T-helper 9 cell (primary cell): ENCODE measurements at regions not wholly inside any gene's neighbourhood (a gene's known extent, or its start where the extent isn't known, plus 50 kb on each side); places are given as distances from the start of the nearest gene placed in this dataset.
"Not testable (repeated sequence)": the region's sequence is repeated elsewhere in the genome, so short reads cannot be mapped to it uniquely, and the experiment has no call there.

Experiments
- DNase-seq: peaks from one replicate; pipeline ENCODE4 v3.0.0-alpha.2; 2020

DNA sequence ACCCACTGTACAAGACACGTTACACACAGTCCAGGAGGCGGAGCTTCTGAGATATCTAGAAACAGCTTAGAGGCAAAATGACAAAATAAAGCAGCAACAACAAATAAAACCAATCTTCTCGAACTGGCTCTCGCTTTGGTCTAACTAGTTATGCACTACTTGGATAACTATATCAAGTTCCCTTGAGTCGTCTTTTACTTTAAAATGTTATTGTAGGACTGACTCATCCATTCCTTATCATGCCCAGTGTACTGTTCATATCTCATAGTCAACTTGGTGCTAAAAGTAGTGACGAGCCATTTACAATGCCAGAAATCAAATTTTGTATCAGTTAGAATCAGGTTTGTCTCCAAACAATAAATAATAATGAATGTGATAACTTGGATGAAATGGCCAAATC lies 102.5 kb upstream of the SLC35G4 start:
- DNase-seq, result no peak

DNA sequence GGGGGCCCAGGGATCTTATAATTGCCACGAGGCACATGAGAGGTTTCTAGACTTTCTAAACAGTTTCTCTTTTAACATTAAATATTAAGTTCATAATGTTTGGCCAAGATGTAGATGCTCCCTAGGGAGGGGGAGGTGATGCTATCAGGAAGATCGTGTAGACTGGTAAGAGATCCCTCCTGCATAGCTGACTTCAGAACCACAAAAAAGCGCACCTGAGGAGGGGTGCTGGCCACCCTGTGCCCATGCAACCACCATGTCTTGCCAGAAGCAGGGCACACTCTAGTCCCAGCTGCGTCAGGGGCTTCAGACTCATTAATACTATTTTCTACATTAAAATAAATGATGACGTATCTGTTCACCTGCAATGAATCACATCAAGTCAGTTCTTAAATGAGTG lies 103.4 kb upstream of the SLC35G4 start:
- DNase-seq, result no peak

DNA sequence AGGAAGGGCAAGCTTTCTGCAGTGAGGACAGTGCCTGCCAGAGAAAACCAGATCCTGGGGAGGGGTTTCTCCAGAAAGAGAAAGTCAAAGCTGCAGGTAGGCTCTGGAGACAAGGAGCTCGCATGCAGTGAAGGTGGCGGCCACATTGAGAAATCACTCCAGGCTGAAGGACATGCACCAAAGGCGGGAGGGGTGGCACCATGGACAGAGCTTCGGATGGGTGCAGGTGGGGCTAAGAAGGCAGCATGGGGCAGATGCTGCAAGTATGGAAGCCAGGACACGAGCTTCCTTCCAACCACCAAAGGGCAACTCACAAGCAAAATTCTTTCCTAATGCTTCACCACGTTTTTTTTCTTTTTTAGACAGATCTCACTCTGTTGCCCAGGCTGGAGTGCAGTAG lies 104.4 kb upstream of the SLC35G4 start:
- DNase-seq, result no peak

DNA sequence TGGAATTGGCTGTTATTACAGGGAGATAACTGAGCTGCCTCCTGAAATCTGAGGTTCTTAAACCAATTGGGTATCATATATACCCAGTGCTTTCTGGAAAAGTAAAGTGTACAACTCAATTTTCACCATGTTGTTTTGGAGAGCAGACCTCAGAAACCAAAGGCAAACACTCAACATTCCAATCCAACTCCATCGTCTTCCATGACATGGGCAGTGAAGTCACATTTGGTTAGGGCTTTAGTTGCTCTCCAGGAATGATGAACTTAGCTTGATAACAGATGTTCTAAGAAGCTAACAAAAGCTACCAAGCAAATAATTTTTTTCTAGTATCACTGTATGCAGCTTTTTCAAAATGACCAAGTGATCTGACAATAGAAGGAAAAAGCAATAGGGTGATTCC lies 107.0 kb upstream of the SLC35G4 start:
- DNase-seq, result no peak

DNA sequence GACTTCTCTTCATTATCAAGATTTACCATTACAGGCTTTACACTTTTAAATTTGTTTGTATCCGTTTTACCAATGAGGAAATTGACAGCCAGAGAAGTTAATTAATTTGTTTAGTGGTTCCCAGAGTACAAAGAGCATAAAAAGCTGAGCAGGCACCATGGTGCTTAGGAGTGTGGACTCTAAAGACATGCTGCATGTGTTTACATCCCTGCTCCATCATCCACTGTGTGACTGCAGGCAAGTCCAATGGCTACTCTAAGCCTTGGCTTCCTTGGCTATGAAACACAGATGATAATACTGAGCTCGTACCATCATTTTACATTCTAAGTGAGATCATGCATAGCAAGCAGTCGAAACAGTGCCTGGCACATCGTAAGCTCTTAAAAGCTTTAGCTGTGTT lies 108.0 kb upstream of the SLC35G4 start:
- DNase-seq, result no peak

DNA sequence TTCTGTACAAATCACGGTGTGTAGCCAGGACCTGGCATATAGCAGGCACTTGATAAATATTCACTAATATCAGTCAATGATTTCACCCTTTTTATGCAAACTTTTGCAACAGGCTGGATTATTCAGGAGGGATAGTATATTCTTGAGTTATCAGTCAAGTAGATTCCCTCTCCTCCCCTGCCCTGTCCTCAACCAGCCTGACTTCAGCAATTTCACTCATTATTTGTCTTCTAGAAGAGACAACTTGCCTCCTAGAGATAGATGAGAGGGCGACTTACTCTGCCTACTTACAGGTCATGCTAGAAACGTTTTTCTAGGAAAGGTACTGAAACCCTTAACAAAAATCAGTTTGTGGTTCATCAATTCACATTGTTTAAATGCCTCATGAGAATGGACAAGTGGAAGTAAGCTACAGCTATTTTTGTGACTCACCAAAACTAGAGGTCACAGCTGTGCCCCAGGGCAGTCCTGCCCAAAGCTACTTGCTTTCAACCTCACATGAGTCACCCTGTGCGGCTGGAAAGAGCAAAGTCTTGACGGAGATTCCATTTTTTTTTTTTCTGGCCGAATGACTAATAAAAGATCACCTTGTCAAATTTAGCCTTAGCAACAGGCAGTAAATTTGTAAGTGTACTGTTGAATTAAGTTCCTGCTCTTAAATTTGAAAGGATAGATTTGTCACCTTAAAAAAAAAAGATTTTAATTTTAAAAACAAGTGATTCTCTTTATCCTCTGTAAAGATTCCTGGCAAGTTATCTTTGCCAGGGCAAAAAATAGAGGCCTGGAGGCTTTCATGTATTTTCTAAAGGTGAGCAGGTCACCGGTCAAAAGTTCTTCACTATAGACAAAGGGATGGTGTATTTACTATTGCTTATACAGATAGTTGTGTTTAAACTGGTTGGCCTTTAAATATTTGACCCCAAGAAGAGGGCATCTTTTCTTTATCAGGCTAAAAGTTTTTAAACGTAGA lies 109.0 kb upstream of the SLC35G4 start:
- DNase-seq, result no peak

DNA sequence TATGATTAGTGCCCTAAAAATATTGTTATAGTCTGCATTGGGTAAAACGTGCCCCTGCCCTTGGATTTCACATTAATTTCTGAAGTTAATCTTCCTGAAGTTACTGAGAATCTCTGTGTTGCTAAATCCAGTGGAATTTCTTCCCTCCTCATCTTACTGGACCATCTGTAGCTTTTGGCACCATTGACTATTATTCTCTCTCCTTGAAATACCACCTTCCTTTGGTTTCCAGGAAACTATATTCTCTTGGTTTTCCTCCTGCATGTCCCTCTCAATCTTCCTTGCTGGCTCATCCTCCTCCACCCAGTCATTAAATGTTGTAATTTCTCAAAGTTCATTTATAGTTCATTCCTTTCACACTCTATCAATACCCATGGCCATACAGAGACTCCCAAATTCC lies 110.6 kb upstream of the SLC35G4 start:
- no peak for DNase-seq

DNA sequence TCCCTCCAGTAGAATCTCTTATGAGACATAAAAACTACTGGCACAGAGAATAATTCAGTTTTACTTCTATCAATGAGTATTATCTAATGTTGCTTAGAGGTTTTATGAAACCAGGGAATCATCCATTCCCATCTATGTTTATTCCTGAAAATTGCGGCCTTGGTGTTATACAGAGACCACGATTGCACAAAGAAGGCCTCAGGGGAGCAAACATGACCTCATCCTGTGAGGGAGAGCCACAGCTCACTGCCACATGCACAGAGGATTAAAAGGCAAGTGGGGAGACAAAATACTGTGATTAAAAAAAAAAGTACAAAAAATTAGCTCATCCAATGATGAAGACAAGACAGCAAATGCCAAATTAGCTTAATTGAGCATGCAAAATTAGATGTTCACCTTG lies 111.8 kb upstream of the SLC35G4 start:
- DNase-seq, result no peak

DNA sequence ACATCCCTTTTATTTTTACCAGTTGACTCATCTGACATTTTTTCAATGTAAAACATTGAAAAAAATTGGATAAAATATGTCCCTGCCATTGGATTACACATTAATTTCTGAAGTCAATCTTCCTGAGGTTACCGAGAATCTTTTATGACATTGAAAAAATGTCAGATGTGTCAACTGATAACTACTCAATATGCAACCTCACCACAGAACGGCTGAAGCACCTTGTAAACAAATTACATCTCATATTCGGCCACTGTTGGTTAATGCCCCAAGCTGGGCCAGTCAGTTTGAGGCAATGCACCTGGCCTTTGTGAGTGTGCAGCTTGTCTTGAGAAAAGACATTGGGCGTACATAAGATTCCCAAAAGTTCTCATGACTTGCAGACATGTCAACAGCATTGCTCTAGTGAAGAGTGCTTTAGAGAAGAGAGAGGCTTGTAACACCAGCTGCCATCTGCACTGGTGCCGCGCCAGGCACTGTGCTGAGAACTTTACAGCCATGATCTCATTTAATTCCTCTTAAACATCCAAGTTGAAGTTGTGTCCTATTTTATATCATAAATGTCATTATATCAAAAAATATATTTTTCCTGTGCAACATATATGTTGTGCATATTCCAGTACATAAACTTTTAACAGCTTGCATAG lies 112.7 kb upstream of the SLC35G4 start:
- DNase-seq, result no peak

DNA sequence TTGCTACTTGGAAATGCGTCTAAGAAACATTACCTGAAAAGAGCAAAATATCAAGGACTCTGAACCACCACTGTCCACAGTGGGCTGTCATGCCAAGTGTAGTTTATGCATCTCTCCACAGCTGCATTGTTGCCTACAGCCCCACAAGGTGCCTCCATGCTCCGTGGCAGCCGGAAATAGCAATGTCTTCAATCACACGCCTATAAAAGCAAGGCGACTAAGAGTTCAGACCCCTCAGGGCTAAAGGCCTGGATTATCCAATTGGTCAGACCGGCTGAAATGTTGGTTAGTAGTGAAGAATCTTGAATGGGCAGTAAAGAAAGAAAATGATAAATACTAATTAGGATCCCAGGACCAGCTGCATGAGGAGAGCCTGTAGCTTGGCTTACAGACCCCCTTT lies 114.0 kb upstream of the SLC35G4 start:
- no peak for DNase-seq

DNA sequence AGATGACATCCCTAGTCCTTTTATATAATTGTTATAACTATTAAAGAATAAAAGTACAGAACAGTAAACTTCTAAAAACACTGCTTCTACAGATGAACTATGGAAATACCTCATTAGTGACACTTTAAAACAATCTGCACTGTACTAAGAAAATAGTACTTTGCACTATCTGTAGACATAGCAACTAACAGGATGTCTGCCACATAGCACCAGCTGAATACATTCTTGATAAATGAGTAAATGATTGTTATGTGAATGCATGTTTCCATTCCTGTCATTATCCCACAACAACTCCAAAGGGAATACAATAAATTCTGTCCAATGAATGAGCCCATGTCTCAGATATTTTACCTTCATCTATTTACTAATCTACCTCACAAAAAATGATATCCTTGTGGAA lies 115.3 kb upstream of the SLC35G4 start:
- no peak for DNase-seq

DNA sequence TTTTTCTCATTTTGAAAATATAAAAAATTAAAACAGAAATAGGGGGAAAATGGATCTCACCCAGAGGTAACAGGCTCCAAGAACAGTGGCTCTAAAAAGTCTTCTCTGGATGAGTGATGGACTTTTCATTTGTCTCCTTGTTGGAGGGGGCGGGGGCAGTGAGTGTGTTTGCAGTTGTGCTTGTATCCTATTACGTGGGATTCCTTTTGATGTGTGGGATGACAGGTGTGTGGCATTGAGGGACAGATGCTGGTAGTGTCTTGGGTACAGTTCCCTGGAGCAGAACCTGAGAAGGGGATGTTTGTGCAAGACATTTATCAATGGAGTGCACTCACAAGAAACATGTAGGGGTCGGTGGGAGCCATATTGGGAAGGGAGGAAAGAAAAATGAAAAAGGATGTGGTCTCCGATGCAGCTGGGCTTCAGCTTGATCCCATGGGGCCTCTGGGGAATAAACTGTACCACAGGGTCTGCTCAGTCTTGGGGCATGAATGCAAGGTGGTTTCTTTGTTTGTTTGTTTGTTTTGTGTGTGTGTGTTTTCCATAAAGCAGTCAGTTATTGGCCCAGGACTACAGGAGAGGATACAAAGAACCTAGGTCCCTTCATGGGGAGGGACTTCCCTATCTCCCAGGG lies 120.0 kb upstream of the SLC35G4 start:
- DNase-seq, result no peak

DNA sequence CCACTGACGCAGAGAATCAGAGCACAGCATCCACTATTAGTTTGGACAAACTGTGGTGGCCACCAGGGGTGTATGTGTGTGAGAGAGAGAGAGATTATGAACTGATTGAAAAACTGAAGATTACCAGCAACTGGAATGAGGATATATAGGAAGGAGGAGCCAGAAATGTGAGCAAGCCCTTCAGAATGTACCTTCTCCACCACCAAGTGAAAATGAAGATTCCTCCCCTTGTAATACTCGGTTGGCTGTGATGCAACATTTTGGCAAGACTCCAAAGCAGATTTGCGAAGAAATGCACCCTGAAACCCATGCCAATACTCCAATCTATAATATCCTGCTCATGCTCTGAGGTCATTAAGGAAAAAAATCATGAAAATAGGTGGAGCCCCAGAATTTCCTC lies 121.2 kb upstream of the SLC35G4 start:
- no peak for DNase-seq

DNA sequence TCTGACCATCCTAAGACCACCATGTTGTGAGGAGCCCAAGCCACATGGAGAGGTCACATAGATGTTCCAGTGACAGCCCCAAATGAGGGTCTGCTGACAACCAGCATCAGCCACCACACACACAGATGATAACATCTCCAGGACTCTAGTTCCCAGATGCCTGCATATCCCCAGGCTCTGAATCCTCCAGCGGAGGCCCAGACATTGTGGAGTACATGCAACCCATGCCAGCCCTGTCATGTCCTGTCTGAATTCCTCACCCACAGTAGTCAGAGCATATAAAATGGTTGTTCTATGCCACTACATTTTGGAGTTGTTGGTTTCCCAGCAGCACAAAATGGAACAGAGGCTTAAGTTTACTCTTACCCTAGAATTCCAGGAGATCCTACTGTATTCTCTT lies 122.0 kb upstream of the SLC35G4 start:
- no peak for DNase-seq

DNA sequence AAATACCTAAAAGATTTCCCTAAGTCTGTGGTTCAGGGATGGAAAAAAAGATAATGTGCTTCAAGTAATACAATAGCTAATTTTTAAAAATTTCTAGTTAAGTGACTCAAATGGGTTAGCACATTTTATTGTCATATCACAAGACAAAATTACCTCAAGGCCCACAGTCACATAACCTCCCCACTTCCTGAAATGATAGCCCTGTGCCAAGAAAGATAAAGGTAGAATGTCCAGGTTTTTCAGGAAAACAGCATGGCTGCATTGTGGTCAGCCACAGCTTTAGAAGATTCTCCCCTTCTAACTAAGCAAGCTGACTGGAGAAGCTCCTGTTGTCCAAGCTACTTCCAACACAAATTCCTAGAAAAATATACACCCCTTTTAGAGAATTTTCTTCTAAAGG lies 127.1 kb upstream of the SLC35G4 start:
- no peak for DNase-seq

DNA sequence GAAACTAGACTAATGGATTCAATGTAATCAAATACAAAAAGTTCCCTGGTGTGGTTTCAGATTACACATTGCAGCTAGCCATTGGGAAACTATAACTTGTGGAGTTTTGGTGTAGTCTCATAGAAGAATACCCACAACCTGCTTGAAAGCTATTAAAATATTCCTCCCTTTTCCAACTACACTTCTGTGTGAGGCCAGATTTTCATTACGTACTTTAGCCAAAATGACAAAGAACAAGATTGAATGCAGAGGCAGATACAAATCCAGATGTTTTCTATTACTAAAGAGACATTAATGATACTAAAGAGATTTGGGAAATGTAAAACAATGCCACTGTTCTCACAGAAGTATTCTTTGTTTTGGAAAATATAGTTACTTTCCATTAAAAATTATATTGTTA lies 128.7 kb upstream of the SLC35G4 start:
- no peak for DNase-seq

DNA sequence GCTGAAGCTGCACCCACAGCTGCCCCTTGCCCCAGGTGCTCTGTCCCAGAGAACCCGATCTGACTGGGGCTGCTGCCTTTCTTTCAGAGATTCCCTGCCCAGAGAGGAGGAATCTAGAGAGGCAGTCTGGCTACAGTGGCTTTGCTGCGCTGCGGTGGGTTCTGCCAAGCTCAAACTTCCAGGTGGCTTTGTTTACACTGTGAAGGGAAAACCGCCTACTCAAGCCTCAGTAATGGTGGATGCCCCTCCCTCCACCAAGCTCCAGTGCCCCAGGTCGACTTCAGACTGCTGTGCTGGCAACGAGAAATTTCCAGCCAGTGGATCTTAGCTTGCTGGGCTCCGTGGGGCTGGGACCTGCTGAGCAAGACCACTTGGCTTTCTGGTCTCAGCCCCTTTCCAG lies 130.4 kb upstream of the SLC35G4 start:
- DNase-seq, result not testable (repeated sequence)

DNA sequence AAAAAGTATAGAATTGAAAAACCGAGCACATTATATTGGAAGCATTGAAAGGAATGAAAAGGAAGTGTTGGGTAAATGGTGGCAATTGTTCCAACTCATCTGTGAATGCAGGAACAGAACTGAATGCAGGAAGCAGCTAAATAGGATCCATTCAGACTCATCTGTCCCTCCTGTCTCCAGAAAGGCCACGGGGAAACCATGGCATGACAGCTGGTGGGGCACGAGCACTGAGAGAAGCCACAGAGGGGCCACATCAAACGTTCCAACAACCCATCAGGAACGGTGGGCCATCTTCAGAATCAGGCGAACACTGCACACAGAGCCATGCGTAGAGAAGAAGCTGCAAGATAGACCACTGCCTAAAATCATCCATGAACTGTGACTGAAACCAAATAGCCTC lies 138.5 kb upstream of the SLC35G4 start:
- no peak for DNase-seq

DNA sequence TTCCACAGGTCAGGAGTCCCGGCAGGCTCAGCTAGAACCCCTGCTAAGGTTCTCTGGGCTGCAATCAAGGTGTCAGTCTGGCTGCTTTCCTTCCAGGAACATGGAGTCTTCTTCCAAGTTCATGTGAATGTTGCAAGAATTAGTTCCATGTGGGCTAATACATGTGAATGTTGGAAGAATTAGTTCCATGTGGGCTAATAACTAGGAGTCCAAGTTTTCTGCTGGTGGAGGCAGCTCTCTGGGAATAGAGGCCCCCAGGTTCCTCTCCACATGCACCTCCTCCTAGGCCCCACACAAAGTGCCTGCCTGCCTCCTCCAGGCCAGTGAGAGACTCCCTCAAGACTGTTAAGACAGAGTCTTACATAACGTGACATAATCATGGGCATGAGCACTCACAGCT lies 140.8 kb upstream of the SLC35G4 start:
- no peak for DNase-seq

DNA sequence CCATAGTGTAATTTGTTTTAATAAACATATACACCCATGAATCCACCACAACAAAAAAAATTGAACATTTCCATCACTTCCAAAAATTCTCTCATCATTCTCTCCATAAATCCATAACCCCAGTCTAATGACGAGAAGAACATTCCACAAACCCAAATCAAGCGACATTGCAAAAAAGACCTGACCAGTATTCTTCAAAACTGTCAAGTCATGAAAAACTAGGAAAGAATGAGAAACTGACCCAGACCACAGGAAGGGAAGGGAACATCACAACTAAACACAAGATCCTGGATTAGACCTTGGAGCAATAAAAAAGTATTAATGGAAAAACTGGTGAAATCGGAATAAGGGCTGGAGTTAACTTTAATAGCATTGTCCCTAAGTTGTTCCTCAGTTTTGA lies 141.3 kb upstream of the SLC35G4 start:
- no peak for DNase-seq

DNA sequence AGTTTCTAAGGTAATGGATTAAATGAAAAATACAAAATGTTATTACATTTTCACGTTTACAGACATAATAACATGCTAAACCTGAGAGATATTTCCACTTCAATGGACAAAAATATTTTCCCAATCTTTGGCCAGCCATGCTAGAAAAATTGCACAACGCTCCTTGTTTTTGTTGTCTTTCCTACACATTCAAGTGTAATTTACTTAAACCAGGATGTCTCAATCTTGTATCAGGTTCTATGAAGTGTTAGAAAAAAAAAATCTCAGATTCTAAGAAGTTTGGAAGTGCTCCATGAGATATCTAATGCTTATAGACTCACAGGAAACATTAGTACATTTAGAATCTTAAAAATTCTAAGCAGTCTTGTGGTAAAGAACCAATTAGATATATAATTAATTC lies 141.8 kb upstream of the SLC35G4 start:
- no peak for DNase-seq

DNA sequence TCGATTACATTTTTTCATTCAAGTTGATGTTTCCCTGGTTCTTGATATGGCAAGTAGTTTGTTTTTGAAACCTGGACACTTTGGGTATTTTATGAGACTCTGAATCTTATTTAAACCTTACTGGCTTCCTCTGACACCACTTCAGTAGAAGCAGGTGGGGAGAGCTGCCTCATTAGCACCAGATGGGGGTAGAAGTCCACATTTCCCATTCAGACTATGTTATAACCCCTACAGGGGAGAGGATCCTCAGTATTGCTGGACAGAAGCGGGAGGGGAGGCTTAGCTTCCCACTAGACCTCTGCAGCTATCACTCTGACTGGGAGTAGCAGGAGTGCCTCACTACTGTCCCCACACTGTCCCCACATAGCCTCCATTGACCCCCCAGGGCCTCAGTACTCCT lies 145.3 kb upstream of the SLC35G4 start:
- no peak for DNase-seq

DNA sequence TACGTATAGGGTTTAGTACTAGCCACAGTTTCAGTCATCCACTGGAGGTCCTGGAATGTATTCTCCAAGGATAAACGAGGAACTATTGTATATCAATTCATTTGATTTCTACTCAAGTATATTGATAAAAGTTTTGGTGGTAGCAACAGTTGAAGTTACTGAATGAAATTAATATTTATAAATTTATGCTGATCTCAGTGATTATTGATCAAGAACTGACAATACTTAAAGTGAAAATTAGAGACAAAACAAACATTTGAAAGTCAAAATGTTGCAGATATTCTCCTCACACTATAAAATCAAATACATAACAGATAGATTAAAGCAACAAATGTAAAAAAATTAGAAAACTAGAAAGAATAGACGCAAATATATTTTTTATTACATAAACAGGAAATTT lies 150.9 kb upstream of the SLC35G4 start:
- no peak for DNase-seq

DNA sequence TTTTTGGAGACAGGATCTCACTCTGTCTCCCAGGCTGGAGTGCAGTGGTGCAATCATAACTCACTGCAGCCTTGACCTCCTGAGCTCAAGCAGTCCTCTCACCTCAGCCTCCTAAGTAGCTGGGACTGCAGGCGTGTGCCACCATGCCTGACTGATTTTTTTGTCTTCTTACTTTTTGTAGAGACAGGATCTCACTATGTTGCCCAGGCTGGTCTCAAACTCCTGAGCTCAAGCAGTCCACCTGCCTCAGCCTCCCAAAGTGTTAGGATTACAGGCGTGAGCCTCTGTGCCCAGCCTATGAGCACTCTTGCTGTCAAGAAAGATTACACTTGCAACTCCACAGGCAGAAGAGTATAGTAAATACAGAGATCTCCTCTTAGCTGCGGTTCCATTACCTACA lies 151.5 kb upstream of the SLC35G4 start:
- DNase-seq, result not testable (repeated sequence)
